ENCODE measurements at regions not wholly inside any gene's neighbourhood (a gene's known extent, or its start where the extent isn't known, plus 50 kb on each side); places are given as distances from the start of the nearest gene placed in this dataset.

- no peaks in the 10 kb centered on the region for H4K20me1 ChIP-seq (replicated peaks; ENCODE audit: control insufficient read depth, insufficient read depth, low read length)
- ChIA-PET POLR2A (no interaction called here), CTCF (ENCODE audit: low intra/inter-chr PET ratio) (no interaction called here)
- TF ChIP-seq TFAP4 (CRISPR knock-in tag; IDR thresholded peaks at IDR 0.05; ENCODE audit: borderline replicate concordance) (no peak), ZNF24 (IDR thresholded peaks at IDR 0.05) (no peak), KAT7 (CRISPR knock-in tag; IDR thresholded peaks at IDR 0.05; ENCODE audit: borderline replicate concordance) (no peak), MXD1 (CRISPR knock-in tag; IDR thresholded peaks at IDR 0.05; ENCODE audit: borderline replicate concordance, poor library complexity, severe bottlenecking) (no peak), AFF1 (IDR thresholded peaks at IDR 0.05; ENCODE audit: low read depth in 1 of 2, partially characterized antibody in 2 of 2) (no peak), CXXC5 (CRISPR knock-in tag; IDR thresholded peaks at IDR 0.05) (no peak)
- DNase-seq (ENCODE audit: extremely low read depth in 1 of 4, low spot score in 3 of 4) (no peak), ATAC-seq (no peak), FAIRE-seq (no peak)
- H3K79me2 ChIP-seq (ENCODE audit: control insufficient read depth, insufficient read depth, low read length) = no peaks in the 10 kb centered on the region
- no TSS peak for BruUV-seq (replicated peaks)
- in situ Hi-C loops (cut with MboI) (no loop called here), intact Hi-C loops (cut with micrococcal nuclease) (no loop called here)
- no peak overlapping the region for H3K4me2 ChIP-seq (ENCODE audit: insufficient read depth, low read length)
- H2AFZ ChIP-seq (ENCODE audit: low read depth, low read length) = no peak overlapping the region
- H3K9ac ChIP-seq (ENCODE audit: insufficient read depth in 1 of 2, low read depth in 2 of 2, low read length in 2 of 2) = no peak overlapping the region
- H3K4me1 ChIP-seq (replicated peaks in 1 of 2; ENCODE audit: control insufficient read depth in 2 of 2, insufficient read depth in 2 of 2, low read length in 2 of 2) = no peaks in the 10 kb centered on the region
- H3K27me3 ChIP-seq (ENCODE audit: control insufficient read depth in 2 of 2, insufficient read depth in 2 of 2, low read length in 2 of 2) = no peaks in the 10 kb centered on the region
- no peak overlapping the region for H3K27ac ChIP-seq (ENCODE audit: extremely low read depth, low read depth, low read length)
- H3K9me1 ChIP-seq (ENCODE audit: control insufficient read depth, insufficient read depth, low read length) = no peaks in the 10 kb centered on the region
- no peaks in the 10 kb centered on the region for H3K9me3 ChIP-seq (replicated peaks; ENCODE audit: control insufficient read depth, insufficient read depth, low read depth, low read length)
- H3K4me3 ChIP-seq = no peak overlapping the region
- H3K36me3 ChIP-seq (ENCODE audit: control insufficient read depth, insufficient read depth, low read length) = no peaks in the 10 kb centered on the region
- 0% methylated on average over 2 of the region's 2 CpGs for WGBS (ENCODE audit: insufficient coverage, low coverage, missing lambda C conversion rate)
Observed at GRCh38 chr6:74250161-74250818, 554.3 kb downstream of the CD109 start.

Data from K562 (cell line).